HG03097 (cell line): ENCODE measurements at regions not wholly inside any gene's neighbourhood (a gene's known extent, or its start where the extent isn't known, plus 50 kb on each side); places are given as distances from the start of the nearest gene placed in this dataset.
"Not testable (repeated sequence)": the region's sequence is repeated elsewhere in the genome, so short reads cannot be mapped to it uniquely, and the experiment has no call there.

ENCODE experiments used
- ATAC-seq: cut with Tn5 transposase; IDR thresholded peaks from one replicate; pipeline ENCODE4 v1.9.1; 2021; ENCODE audit not compliant: unreplicated experiment, low FRiP score

GRCh38 chr6:88390998-88391397 is 224.9 kb upstream of the CNR1 start:
- not testable (repeated sequence) for ATAC-seq

GRCh38 chr6:88388589-88388988 is 222.4 kb upstream of the CNR1 start:
- ATAC-seq = no peak

- ATAC-seq = no peak
Observed at GRCh38 chr6:88386167-88386566, 220.0 kb upstream of the CNR1 start.

GRCh38 chr6:88383183-88383582 is 217.0 kb upstream of the CNR1 start:
- ATAC-seq = no peak

- ATAC-seq = no peak
Observed at GRCh38 chr6:88381289-88381642, 215.1 kb upstream of the CNR1 start.

GRCh38 chr6:88380618-88381288 is 214.6 kb upstream of the CNR1 start:
- no peak for ATAC-seq

- no peak for ATAC-seq
Observed at GRCh38 chr6:88380083-88380482, 213.9 kb upstream of the CNR1 start.

- ATAC-seq = no peak
Observed at GRCh38 chr6:88378639-88379038, 212.5 kb upstream of the CNR1 start.

GRCh38 chr6:88377976-88378568 is 211.9 kb upstream of the CNR1 start:
- no peak for ATAC-seq

- ATAC-seq = no peak
Observed at GRCh38 chr6:88376768-88377387, 210.7 kb upstream of the CNR1 start.

GRCh38 chr6:88376197-88376596 is 210.1 kb upstream of the CNR1 start:
- ATAC-seq = no peak

GRCh38 chr6:88374553-88374952 is 208.4 kb upstream of the CNR1 start:
- ATAC-seq = no peak

GRCh38 chr6:88371480-88371879 is 205.3 kb upstream of the CNR1 start:
- ATAC-seq = no peak

GRCh38 chr6:88370127-88370710 is 204.1 kb upstream of the CNR1 start:
- no peak for ATAC-seq

- ATAC-seq = no peak
Observed at GRCh38 chr6:88369262-88369661, 203.1 kb upstream of the CNR1 start.

- no peak for ATAC-seq
Observed at GRCh38 chr6:88368071-88368787, 202.1 kb upstream of the CNR1 start.

- no peak for ATAC-seq
Observed at GRCh38 chr6:88367248-88367647, 201.1 kb upstream of the CNR1 start.

- ATAC-seq = no peak
Observed at GRCh38 chr6:88366672-88367071, 200.5 kb upstream of the CNR1 start.

GRCh38 chr6:88365656-88366055 is 199.5 kb upstream of the CNR1 start:
- ATAC-seq = no peak

GRCh38 chr6:88365230-88365629 is 199.1 kb upstream of the CNR1 start:
- ATAC-seq = no peak

- ATAC-seq = no peak
Observed at GRCh38 chr6:88361754-88362153, 195.6 kb upstream of the CNR1 start.
